SK-N-SH (cell line): ENCODE measurements at regions not wholly inside any gene's neighbourhood (a gene's known extent, or its start where the extent isn't known, plus 50 kb on each side); places are given as distances from the start of the nearest gene placed in this dataset.
A peak's percentile ranks its signal among the peaks of the same experiment; 100 is the strongest.
"Not testable (repeated sequence)": the region's sequence is repeated elsewhere in the genome, so short reads cannot be mapped to it uniquely, and the experiment has no call there.

ENCODE experiments used
- CTCF ChIA-PET: fragments of 300-600, 350-600 bp; formaldehyde crosslinking; extraction: SDS; loops from one replicate; lab custom pipeline; 2021; lab: Yijun Ruan, JAX
- POLR2A ChIA-PET: fragments of 350-600 bp; sonication (Branson Sonifier 250); formaldehyde crosslinking; extraction: SDS; loops from one replicate; lab custom pipeline; 2020; ENCODE audit warnings: antibody characterized with exemption, inconsistent platforms; lab: Yijun Ruan, JAX
- DNase-seq: peaks from one replicate; pipeline ENCODE4 v3.0.0; 2012
- H2AFZ ChIP-seq: fragments of 200-600 bp; sonication (generic); 2 replicates; pipeline ENCODE4 v1.8.1; 2016; ENCODE audit warnings: antibody characterized with exemption, mild to moderate bottlenecking, low read depth
- H3F3A ChIP-seq: fragments of 200-600 bp; sonication (generic); replicated peaks from 2 replicates; pipeline ENCODE3; 2016; ENCODE audit warnings: antibody characterized with exemption, mild to moderate bottlenecking; ENCODE audit not compliant: insufficient read depth
- H3K27ac ChIP-seq, 2 experiments: fragments of 200-500 bp in 1 of 2; fragments of 200-600 bp in 1 of 2; sonication (Bioruptor generic) in 1 of 2; sonication (generic), shearing (Covaris generic) in 1 of 2; 2 replicates each; pipeline versions ENCODE4 v1.5.1 to v1.6.1; 2014 to 2016; ENCODE audit warnings: low read depth in 2 of 2, inconsistent platforms in 1 of 2, low read length in 1 of 2, mild to moderate bottlenecking in 1 of 2, mixed read lengths in 1 of 2
- H3K27me3 ChIP-seq: fragments of 200-600 bp; sonication (generic), shearing (Covaris generic); 2 replicates; pipeline ENCODE4 v1.6.1; 2016; ENCODE audit warnings: mixed run types; ENCODE audit not compliant: insufficient read depth
- H3K36me3 ChIP-seq, 2 experiments: fragments of 200-500 bp in 1 of 2; fragments of 200-600 bp in 1 of 2; sonication (Bioruptor generic) in 1 of 2; sonication (generic) in 1 of 2; replicated peaks in 1 of 2; 2 replicates each; pipeline versions ENCODE3 to v1.5.1; 2014 to 2016; ENCODE audit warnings: low read length in 1 of 2, mild to moderate bottlenecking in 1 of 2; ENCODE audit not compliant: insufficient read depth in 2 of 2, control insufficient read depth in 1 of 2
- H3K4me1 ChIP-seq, 2 experiments: fragments of 200-500 bp in 1 of 2; fragments of 200-600 bp in 1 of 2; sonication (Bioruptor generic) in 1 of 2; sonication (generic), shearing (Covaris generic) in 1 of 2; 2 replicates each; pipeline versions ENCODE4 v1.5.1 to v1.6.1; 2014 to 2016; ENCODE audit warnings: low read depth in 1 of 2, low read length in 1 of 2, mixed run types in 1 of 2; ENCODE audit not compliant: insufficient read depth in 2 of 2, control insufficient read depth in 1 of 2
- H3K4me2 ChIP-seq: fragments of 200-600 bp; sonication (generic), shearing (Covaris generic); 2 replicates; pipeline ENCODE4 v1.6.1; 2017; ENCODE audit warnings: mixed run types
- H3K4me3 ChIP-seq, 2 experiments: fragments of 200-500 bp in 1 of 2; fragments of 200-600 bp in 1 of 2; sonication (Bioruptor generic) in 1 of 2; sonication (generic), shearing (Covaris generic) in 1 of 2; 2 replicates each; pipeline versions ENCODE4 v1.5.1 to v1.8.1; 2014 to 2016; ENCODE audit warnings: low read depth in 2 of 2, inconsistent platforms in 1 of 2, low read length in 1 of 2, mild to moderate bottlenecking in 1 of 2, mixed read lengths in 1 of 2, moderate library complexity in 1 of 2
- H3K79me2 ChIP-seq: fragments of 200-600 bp; sonication (generic); 2 replicates; pipeline ENCODE4 v1.8.1; 2017; ENCODE audit warnings: mild to moderate bottlenecking; ENCODE audit not compliant: insufficient read depth
- H3K9ac ChIP-seq: fragments of 200-600 bp; sonication (generic); 2 replicates; pipeline ENCODE4 v1.6.1; 2017; ENCODE audit warnings: mixed run types
- H3K9me2 ChIP-seq: fragments of 200-600 bp; sonication (generic); 2 replicates; pipeline ENCODE4 v1.6.1; 2017; ENCODE audit warnings: mixed run types
- H3K9me3 ChIP-seq: fragments of 200-600 bp; sonication (generic); 2 replicates; pipeline ENCODE4 v1.6.1; 2017; ENCODE audit warnings: mixed run types, mild to moderate bottlenecking, moderate library complexity
- H4K20me1 ChIP-seq: fragments of 200-600 bp; sonication (generic); 2 replicates; pipeline ENCODE4 v1.6.1; 2017; ENCODE audit warnings: mild to moderate bottlenecking, mixed run types; ENCODE audit not compliant: insufficient read depth
- EP300 ChIP-seq, 2 experiments: IDR thresholded peaks; 2 replicates each; pipeline versions ENCODE4 v1.4.0 to v1.6.1; 2012; ENCODE audit warnings: borderline replicate concordance in 1 of 2, low read depth in 1 of 2, low read length in 1 of 2
- EZH2phosphoT487 ChIP-seq: fragments of 200-600 bp; sonication (generic); IDR thresholded peaks from 2 replicates; pipeline ENCODE4 v1.6.1; 2017; ENCODE audit warnings: low read depth, mixed run types, mild to moderate bottlenecking, antibody characterized with exemption, moderate library complexity, borderline replicate concordance
- GATA2 ChIP-seq: sonication (generic); formaldehyde crosslinking; IDR thresholded peaks from 2 replicates; pipeline ENCODE4 v1.5.0; 2020; ENCODE audit warnings: mild to moderate bottlenecking, missing genetic modification reagents
- MAX ChIP-seq: IDR thresholded peaks from 2 replicates; pipeline ENCODE4 v1.4.0; 2012; ENCODE audit warnings: low read depth
- MEF2A ChIP-seq: IDR thresholded peaks from 2 replicates; pipeline ENCODE4 v1.4.0; 2012; ENCODE audit warnings: low read depth, borderline replicate concordance
- MXI1 ChIP-seq: IDR thresholded peaks from 2 replicates; pipeline ENCODE4 v1.6.1; 2012; ENCODE audit warnings: mild to moderate bottlenecking, low read depth, low read length, improper control_type of control experiment
- RFX5 ChIP-seq: IDR thresholded peaks from 2 replicates; pipeline ENCODE4 v1.6.1; 2012; ENCODE audit warnings: mild to moderate bottlenecking, improper control_type of control experiment, low read length
- RXRA ChIP-seq: IDR thresholded peaks from 2 replicates; pipeline ENCODE4 v1.4.0; 2012; ENCODE audit warnings: low read depth, mild to moderate bottlenecking, borderline replicate concordance
- WGBS: methylation state at CpG from one replicate; pipeline ENCODE4 v1.1.6; 2017; ENCODE audit warnings: low lambda C conversion rate; 5-methylcytosine and 5-hydroxymethylcytosine counted together

GRCh38 chr19:28296506-28296905 is 916.4 kb downstream of the UQCRFS1 start:
- H3K9me3 ChIP-seq: no peaks in the 10 kb centered on the region
- no peaks in the 10 kb centered on the region for H3K36me3 ChIP-seq
- H3K4me1 ChIP-seq: no peaks in the 10 kb centered on the region
- 12% methylated on average over 4 of the region's 4 CpGs for WGBS
- no peaks in the 10 kb centered on the region; the same call in 1 of the 2 replicates for H3K27me3 ChIP-seq
- no peaks in the 10 kb centered on the region for H4K20me1 ChIP-seq
- no peak overlapping the region for H3K4me2 ChIP-seq
- ChIA-PET POLR2A (no interaction called here), CTCF (no interaction called here)
- no peaks in the 10 kb centered on the region for H3K9me2 ChIP-seq
- no peaks in the 10 kb centered on the region for H3F3A ChIP-seq
- no peaks in the 10 kb centered on the region for H3K79me2 ChIP-seq
- H3K9ac ChIP-seq: no peak overlapping the region
- TF ChIP-seq EZH2phosphoT487 (no peak), MAX (no peak), MXI1 (no peak), RXRA (no peak), RFX5 (no peak)
- H3K27ac ChIP-seq: no peak overlapping the region
- H3K4me3 ChIP-seq: no peak overlapping the region
- H2AFZ ChIP-seq: no peak overlapping the region
- DNase-seq: no peak

GRCh38 chr19:28294975-28295374 is 918.0 kb downstream of the UQCRFS1 start:
- CTCF ChIA-PET: interaction anchor here (0.5 kb wide), 1 partner anchor 95 kb away, joined by 3 read pairs; no protein-coding TSS in a partner anchor
- WGBS: 66% methylated on average over 1 of the region's 1 CpG
- H3K9me2 ChIP-seq, H3K27me3 ChIP-seq, H3F3A ChIP-seq, H3K9ac ChIP-seq, H2AFZ ChIP-seq, H3K36me3 ChIP-seq, H4K20me1 ChIP-seq, DNase-seq, H3K4me2 ChIP-seq, H3K79me2 ChIP-seq, H3K4me1 ChIP-seq, H3K27ac ChIP-seq, H3K4me3 ChIP-seq, POLR2A ChIA-PET, H3K9me3 ChIP-seq: not testable (repeated sequence)

- CTCF ChIA-PET: no interaction called here
- Histone ChIP-seq H3K36me3 (no peaks in the 10 kb centered on the region), H3K4me2 (peak overlapping the region; percentile 59; the same call in 1 of the 2 replicates), H3F3A (no peaks in the 10 kb centered on the region), H3K9ac (no peak overlapping the region), H3K27me3 (no peaks in the 10 kb centered on the region; the same call in 1 of the 2 replicates), H3K79me2 (no peaks in the 10 kb centered on the region), H3K4me1 (no peaks in the 10 kb centered on the region; a peak in 1 of 4 replicates), H3K9me3 (no peaks in the 10 kb centered on the region), H3K4me3 (no peak overlapping the region), H4K20me1 (no peaks in the 10 kb centered on the region), H3K27ac (no peak overlapping the region), H3K9me2 (no peaks in the 10 kb centered on the region), H2AFZ (no peak overlapping the region)
- POLR2A ChIA-PET: no interaction called here
- WGBS: 3% methylated on average over 6 of the region's 6 CpGs
- DNase-seq: no peak
- TF ChIP-seq GATA2 (CRISPR knock-in tag): no peak
- no peak for TF ChIP-seq MEF2A
- TF ChIP-seq EP300 (IDR thresholded peaks at IDR 0.05; ENCODE audit: borderline replicate concordance in 1 of 2, low read depth in 1 of 2, low read length in 1 of 2): no peak
- no peak for TF ChIP-seq RFX5
Measured at GRCh38 chr19:28294395-28294794, 918.6 kb downstream of the UQCRFS1 start.
